Lower leg skin (tissue), 3 donors: ENCODE measurements at regions not wholly inside any gene's neighbourhood (a gene's known extent, or its start where the extent isn't known, plus 50 kb on each side); places are given as distances from the start of the nearest gene placed in this dataset.

Source experiments
- POLR2A ChIP-seq, 2 donors: fragments of 450-650 bp; IDR thresholded peaks; one replicate each; pipeline ENCODE4 v1.6.1; 2016 to 2017; ENCODE audit warnings: antibody characterized with exemption in 2 of 2, mild to moderate bottlenecking in 1 of 2, moderate library complexity in 1 of 2
- TF ChIP-seq, protein P1 (sequence below), 3 donors: fragments of 450-650 bp; IDR thresholded peaks; one replicate each; pipeline ENCODE4 v1.5.1; 2016; ENCODE audit warnings: antibody characterized with exemption in 3 of 3, mild to moderate bottlenecking in 3 of 3, moderate library complexity in 2 of 3

DNA sequence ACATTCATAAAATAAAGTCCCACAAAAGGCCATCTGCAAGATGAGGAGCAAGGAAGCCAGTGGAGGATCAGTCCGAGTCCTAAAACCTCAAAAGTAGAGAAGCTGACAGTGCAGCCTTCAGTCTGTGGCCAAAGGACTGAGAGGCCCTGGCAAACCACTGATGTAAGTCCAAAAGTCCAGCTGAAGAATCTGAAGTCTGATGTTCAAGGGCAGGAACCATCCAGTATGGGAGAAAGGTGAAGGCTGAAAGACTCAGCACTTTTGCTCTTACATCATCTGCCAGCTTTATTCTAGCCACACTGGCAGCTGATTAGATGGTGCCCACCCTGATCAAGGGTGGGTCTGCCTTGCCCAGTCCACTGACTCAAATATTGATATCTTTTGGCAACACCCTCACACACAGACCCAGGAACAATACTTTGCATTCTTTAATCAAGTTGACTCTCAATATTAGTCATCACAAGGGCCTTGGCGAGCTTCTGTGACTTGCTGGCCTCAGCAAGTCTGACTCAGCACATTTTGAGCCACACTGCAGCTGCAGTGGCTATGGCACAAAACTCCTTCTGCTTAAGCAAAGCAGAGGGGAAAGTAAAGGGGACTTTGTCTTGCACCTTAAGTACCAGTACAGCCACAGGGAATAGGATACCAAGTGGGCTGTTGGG lies 1370.3 kb upstream of the CITED2 start:
- TF ChIP-seq, protein P1, sequence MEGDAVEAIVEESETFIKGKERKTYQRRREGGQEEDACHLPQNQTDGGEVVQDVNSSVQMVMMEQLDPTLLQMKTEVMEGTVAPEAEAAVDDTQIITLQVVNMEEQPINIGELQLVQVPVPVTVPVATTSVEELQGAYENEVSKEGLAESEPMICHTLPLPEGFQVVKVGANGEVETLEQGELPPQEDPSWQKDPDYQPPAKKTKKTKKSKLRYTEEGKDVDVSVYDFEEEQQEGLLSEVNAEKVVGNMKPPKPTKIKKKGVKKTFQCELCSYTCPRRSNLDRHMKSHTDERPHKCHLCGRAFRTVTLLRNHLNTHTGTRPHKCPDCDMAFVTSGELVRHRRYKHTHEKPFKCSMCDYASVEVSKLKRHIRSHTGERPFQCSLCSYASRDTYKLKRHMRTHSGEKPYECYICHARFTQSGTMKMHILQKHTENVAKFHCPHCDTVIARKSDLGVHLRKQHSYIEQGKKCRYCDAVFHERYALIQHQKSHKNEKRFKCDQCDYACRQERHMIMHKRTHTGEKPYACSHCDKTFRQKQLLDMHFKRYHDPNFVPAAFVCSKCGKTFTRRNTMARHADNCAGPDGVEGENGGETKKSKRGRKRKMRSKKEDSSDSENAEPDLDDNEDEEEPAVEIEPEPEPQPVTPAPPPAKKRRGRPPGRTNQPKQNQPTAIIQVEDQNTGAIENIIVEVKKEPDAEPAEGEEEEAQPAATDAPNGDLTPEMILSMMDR (IDR thresholded peaks at IDR 0.05): no peak
- TF ChIP-seq POLR2A (IDR thresholded peaks at IDR 0.05): no peak
